ENCODE measurements at regions not wholly inside any gene's neighbourhood (a gene's known extent, or its start where the extent isn't known, plus 50 kb on each side); places are given as distances from the start of the nearest gene placed in this dataset.
"Not testable (repeated sequence)": the region's sequence is repeated elsewhere in the genome, so short reads cannot be mapped to it uniquely, and the experiment has no call there.

- not testable (repeated sequence) for DNase-seq
These were observed 93.1 kb upstream of the NT5E start for GRCh38 chr6:85356743-85357142.

DNA sequence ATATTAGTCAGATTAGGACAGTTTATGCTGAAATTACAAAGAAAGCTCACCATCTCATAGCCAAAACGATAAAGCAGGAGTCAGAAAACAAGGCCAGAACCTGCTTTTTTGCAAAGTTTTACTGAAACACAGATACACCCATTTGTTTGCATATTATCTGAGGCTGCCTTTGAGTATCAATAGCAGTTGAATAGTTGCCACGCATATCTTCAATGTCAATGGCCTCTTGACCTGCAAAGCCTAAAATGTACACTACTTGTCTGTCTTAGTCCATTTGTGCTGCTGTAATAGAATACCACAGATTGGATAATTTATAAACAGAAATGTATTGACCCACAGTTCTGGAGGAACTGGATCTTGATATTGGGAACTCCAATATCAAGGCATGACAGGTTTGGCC lies 94.1 kb upstream of the NT5E start:
- no peak for DNase-seq

GRCh38 chr6:85354761-85355618 lies 94.9 kb upstream of the NT5E start:
- peak; percentile 59 to 66 for DNase-seq

GRCh38 chr6:85353012-85353411 lies 96.9 kb upstream of the NT5E start:
- no peak for DNase-seq

DNA sequence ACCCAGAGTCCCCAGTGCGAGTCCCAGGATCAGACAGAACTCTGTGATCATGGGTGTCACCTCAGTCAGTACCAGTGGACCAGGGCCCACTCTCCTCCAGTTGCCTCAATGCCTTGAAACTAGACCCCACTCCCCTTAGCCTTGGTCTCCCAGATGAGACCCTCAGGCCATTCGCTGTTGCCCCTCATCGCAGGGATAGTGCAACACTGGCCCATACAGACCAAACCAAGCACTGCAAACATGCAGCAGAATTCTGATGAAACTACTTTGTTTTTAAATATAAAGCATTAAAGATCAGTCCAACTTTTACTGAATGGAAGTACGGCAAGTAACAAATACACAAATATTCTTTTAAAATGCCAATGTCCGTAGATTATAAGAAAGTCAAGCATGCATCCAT lies 101.2 kb upstream of the NT5E start:
- no peak for DNase-seq

DNA sequence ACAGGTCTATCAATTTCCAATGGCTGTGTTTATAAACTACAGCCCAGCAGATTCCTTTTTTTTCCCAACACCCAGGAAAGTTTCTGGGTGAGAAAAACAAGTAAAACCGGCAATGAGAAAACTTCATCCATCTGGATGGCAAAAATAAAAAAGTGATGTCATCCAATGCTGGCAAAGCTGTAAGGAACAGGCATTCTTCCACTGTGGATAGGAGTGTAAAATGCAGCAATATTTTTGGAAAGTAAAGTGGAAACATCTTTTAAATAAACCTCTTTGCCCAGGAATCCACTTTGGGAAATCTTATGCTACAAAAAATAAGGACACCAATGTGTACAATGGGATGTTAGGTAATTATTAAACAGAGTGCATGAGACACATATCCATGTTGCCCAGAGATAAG lies 102.1 kb upstream of the NT5E start:
- DNase-seq, result no peak

- no peak for DNase-seq
These were observed 103.7 kb upstream of the NT5E start for GRCh38 chr6:85346196-85346595.

GRCh38 chr6:85344996-85345395 lies 104.9 kb upstream of the NT5E start:
- no peak for DNase-seq

DNA sequence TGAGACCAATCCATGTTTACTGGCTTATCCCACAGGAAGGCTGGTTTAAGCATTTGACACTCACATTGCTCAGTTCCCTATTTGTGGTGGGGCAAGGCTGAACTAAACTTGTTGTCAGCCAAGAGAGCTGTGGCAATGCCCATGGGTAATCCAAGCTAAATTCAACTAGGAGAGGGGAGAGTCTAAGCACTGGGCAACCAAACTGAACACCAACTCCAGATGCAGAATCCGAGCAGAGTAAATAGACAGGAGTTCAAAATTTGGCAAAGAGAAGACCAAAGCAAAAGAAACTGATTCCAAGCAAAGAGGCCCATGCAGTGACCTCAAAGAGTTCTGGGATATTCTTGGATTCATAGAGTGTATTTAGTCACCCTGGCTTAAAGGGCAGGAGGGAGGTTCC lies 106.5 kb upstream of the NT5E start:
- DNase-seq, result no peak

DNA sequence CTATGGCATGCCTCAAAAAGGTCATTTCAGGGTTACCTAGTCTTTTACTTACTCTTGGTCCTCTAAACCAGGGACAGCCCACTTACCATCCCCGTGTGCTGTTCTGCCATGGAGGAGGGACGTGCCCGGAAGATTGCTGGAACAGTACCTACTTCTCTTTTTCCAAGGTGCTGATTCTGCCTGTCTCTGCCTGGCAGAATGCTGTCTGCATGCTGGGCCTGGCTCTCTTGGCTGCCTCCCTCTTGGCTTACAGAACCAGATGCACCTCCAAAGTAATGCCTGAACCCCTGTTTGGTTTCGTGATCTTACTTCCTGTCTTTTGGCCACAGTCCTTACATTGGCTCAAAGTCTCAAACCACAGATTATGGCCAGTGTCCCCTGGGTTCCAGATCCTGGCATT lies 120.7 kb upstream of the NT5E start:
- DNase-seq, result no peak

GRCh38 chr6:85325811-85326210 lies 124.1 kb upstream of the NT5E start:
- not testable (repeated sequence) for DNase-seq

DNA sequence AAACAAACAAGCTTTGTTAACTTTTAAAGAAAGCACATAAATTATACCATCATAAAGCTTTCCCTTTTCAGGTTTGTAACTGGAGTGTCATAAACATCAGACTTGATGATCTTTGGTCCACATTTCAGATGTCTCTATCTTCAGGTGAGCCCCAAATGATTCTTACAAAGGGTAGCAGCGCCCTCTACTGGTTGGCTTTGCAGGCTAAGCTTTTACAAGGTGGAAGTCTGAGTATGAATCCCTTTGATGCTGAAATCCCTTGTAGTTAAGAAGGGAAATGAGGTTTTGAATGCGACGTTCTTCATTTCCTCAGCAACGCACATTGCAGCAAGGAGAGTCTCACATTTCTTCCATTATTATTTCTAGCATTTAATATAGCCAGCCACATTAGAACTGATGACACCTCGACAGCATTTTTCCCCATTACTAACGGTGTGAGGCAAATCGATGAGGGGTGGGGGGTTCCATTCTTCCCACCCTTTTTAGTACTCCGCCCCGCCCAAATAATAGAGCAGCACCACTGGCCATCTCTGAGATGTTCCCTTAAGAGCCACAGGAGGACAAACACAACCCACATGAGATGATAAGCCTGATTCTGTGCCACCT lies 126.3 kb upstream of the NT5E start:
- peak; percentile 61 to 63 for DNase-seq

- DNase-seq, result no peak
These were observed 127.3 kb upstream of the NT5E start for GRCh38 chr6:85322446-85323105.

DNA sequence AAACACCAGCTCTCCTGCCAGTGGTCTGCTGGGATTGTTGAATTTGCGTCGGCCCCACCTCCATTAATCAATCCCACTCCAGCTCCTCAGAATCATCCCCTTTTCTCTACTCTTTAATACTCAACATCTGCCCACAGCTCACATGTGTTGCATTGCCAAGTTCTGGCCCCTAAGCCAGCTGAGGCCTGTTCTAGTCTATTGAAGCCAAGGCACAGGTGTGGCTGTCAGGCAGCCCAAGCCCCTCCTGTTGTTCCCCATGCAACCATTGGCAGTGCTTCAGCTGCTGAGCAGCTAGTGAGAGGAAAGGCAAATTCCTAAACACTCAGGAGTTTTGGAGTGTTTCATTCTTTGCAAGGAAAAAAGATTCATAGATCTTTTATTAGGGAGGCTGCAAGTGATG lies 128.0 kb upstream of the NT5E start:
- DNase-seq, result no peak

- no peak for DNase-seq
These were observed 135.3 kb upstream of the NT5E start for GRCh38 chr6:85314586-85314985.

- no peak for DNase-seq
These were observed 149.3 kb upstream of the NT5E start for GRCh38 chr6:85300581-85300980.

GRCh38 chr6:85298553-85298952 lies 151.3 kb upstream of the NT5E start:
- DNase-seq, result no peak

- no peak for DNase-seq
These were observed 158.6 kb upstream of the NT5E start for GRCh38 chr6:85291326-85291725.

DNA sequence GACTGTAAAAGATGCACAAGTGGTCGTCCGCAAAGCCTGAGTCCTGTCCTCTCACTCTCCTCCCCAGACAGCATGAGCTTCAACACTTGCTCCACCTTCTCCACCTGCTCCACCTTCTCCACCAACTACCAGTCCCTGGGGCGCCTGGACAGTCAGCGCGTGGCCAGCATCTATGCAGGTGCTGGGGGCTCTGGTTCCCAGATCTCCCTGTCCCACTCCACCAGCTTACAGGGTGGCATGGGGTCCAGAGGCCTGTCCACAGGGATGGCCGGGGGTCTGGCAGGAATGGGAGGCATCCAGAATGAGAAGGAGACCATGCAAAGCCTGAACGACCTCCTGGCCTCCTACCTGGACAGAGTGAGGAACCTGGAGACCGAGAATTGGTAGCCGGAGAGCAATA lies 162.2 kb upstream of the NT5E start:
- no peak for DNase-seq

- no peak for DNase-seq
These were observed 162.7 kb upstream of the NT5E start for GRCh38 chr6:85287158-85287557.

DNA sequence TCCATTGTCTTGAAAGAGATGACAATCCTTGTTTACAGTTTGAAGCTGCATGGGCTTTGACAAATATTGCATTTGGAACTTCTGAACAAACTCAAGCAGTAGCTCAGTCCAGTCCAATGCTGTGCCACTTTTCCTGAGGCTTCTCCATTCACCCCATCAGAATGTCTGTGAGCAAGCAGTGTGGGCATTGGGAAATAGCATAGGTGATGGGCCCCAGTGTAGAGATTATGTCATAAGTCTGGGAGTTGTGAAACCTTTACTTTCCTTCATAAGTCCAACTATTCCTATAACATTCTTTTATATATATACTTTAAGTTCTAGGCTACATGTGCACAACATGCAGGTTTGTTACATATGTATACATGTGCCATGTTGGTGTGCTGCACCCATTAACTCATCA lies 163.4 kb upstream of the NT5E start:
- not testable (repeated sequence) for DNase-seq

DNA sequence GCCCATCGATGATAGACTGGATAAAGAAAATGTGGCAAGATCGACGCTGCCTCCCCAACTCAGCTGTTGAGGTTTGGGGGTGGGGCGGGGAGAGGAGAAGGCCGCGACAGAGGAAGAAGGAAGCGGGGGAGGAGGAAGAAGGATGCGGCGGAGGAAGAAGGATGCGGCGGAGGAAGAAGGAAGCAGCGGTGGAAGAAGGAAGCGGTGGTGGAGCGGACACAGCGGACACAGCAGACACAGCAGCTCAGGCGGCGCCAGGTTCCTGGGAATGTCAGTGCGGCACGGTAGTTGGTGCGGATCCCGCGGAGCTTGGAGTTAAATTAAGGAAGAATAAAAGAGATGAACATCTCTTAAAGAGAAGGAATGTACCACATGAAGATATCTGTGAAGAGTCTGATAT lies 163.9 kb upstream of the NT5E start:
- no peak for DNase-seq

GRCh38 chr6:85285114-85285513 lies 164.8 kb upstream of the NT5E start:
- no peak for DNase-seq

GRCh38 chr6:85283436-85283835 lies 166.4 kb upstream of the NT5E start:
- DNase-seq, result no peak
